ENCODE measurements at regions not wholly inside any gene's neighbourhood (a gene's known extent, or its start where the extent isn't known, plus 50 kb on each side); places are given as distances from the start of the nearest gene placed in this dataset.

- ChIA-PET POLR2A (no interaction called here), CTCF (no interaction called here)
- Histone ChIP-seq H3K36me3 (ENCODE audit: insufficient read depth, low read length) (no peaks in the 10 kb centered on the region), H3K27me3 (ENCODE audit: insufficient read depth, low read length, poor library complexity, severe bottlenecking) (no peaks in the 10 kb centered on the region), H3K4me3 (ENCODE audit: low read length) (no peak overlapping the region), H3K27ac (ENCODE audit: low read depth, low read length) (no peak overlapping the region), H3K4me1 (ENCODE audit: insufficient read depth, low read length) (no peaks in the 10 kb centered on the region), H3K9me3 (ENCODE audit: low read length) (no peaks in the 10 kb centered on the region)
- no peak for DNase-seq
- H3K4me3 Mint-ChIP-seq = no peak overlapping the region
- H3K9me3 Mint-ChIP-seq = no peaks in the 10 kb centered on the region
- H3K36me3 Mint-ChIP-seq = no peaks in the 10 kb centered on the region
- no peaks in the 10 kb centered on the region for H3K4me1 Mint-ChIP-seq
- no peak overlapping the region for H3K27ac Mint-ChIP-seq
- no peaks in the 10 kb centered on the region for H3K27me3 Mint-ChIP-seq
Observed at GRCh38 chr9:78613006-78613405, 316.1 kb downstream of the PSAT1 start.

DNA sequence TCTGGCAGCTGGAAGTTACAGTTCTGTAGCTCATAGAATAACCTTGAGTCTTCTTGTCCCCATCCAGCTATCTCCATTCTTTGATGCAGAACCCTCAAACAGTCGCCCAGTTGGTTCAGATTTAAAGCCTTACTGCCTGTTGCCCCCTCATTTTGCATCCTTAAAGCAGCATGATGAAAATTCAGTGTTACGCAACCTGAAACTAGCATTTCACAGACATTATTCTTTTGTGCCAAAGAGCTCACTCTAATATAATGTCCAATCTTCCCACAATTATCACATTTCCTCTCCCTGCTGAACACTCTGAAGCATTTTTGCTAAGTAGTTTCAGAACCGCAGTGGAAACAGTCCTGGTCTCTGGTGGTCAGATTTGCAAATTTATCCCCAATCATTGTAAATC is 318.0 kb downstream of the PSAT1 start:
- Mint-ChIP-seq H3K36me3 (no peaks in the 10 kb centered on the region), H3K4me1 (no peaks in the 10 kb centered on the region), H3K27ac (no peak overlapping the region), H3K9me3 (no peaks in the 10 kb centered on the region), H3K4me3 (no peak overlapping the region), H3K27me3 (no peaks in the 10 kb centered on the region)
- DNase-seq = no peak
- no peaks in the 10 kb centered on the region for H3K9me3 ChIP-seq (ENCODE audit: low read length)
- H3K27ac ChIP-seq (ENCODE audit: low read depth, low read length) = no peak overlapping the region
- no peak overlapping the region for H3K4me3 ChIP-seq (ENCODE audit: low read length)
- no peaks in the 10 kb centered on the region for H3K4me1 ChIP-seq (ENCODE audit: insufficient read depth, low read length)
- ChIA-PET CTCF (no interaction called here), POLR2A (no interaction called here)
- no peaks in the 10 kb centered on the region for H3K36me3 ChIP-seq (ENCODE audit: insufficient read depth, low read length)
- no peaks in the 10 kb centered on the region for H3K27me3 ChIP-seq (ENCODE audit: insufficient read depth, low read length, poor library complexity, severe bottlenecking)

DNA sequence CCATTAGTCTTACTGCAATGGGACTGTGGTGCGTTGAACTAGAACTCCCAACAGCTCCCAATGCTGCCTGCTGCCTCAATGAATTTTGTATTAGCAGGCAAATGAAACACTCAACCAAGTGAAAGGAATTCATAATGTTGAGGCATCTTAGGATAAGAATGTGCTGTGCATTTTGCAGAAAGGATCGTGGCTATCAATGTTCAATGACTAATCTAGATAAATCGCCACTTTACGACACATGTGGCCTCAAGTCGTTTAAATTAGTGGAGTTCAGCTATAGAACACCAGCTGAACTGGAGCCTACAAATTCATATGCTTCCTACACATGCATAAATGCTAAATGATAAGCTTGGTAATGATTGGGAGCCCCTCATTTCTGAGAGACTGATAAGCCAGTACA is 318.4 kb downstream of the PSAT1 start:
- H3K36me3 Mint-ChIP-seq = no peaks in the 10 kb centered on the region
- no peak for DNase-seq
- Histone ChIP-seq H3K4me1 (ENCODE audit: insufficient read depth, low read length) (no peaks in the 10 kb centered on the region), H3K36me3 (ENCODE audit: insufficient read depth, low read length) (no peaks in the 10 kb centered on the region), H3K9me3 (ENCODE audit: low read length) (no peaks in the 10 kb centered on the region), H3K27me3 (ENCODE audit: insufficient read depth, low read length, poor library complexity, severe bottlenecking) (no peaks in the 10 kb centered on the region), H3K4me3 (ENCODE audit: low read length) (no peak overlapping the region), H3K27ac (ENCODE audit: low read depth, low read length) (no peak overlapping the region)
- peaks cover 0 to 1% of the 10 kb centered on the region in 2 donors for H3K27me3 Mint-ChIP-seq
- H3K9me3 Mint-ChIP-seq = peaks cover 0 to 3% (median 0%) of the 10 kb centered on the region in 5 donors
- no peak overlapping the region for H3K27ac Mint-ChIP-seq
- H3K4me3 Mint-ChIP-seq = no peak overlapping the region
- ChIA-PET POLR2A (no interaction called here), CTCF (no interaction called here)
- H3K4me1 Mint-ChIP-seq = no peaks in the 10 kb centered on the region

DNA sequence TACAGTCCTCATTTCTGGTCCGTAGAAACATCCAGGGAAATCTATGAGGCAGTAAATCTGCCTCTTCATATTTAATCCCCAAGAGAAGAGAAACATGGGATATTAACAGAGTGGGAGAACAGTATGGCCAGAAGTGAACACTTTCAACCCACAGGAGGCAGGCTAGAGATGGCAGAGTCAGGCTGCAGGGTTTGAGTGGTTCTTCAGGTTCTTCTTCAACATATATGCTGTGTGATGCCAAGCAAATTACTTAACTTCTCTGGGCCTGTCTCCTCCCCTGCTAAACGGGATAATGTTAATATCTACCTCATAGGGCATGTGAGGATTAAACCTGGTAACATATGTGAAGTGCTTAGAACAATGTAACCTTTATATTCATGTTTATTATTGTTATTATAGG is 321.8 kb downstream of the PSAT1 start:
- H3K4me1 Mint-ChIP-seq = no peaks in the 10 kb centered on the region
- Histone ChIP-seq H3K27me3 (ENCODE audit: insufficient read depth, low read length, poor library complexity, severe bottlenecking) (no peaks in the 10 kb centered on the region), H3K4me3 (ENCODE audit: low read length) (no peak overlapping the region), H3K27ac (ENCODE audit: low read depth, low read length) (no peak overlapping the region), H3K36me3 (ENCODE audit: insufficient read depth, low read length) (no peaks in the 10 kb centered on the region), H3K4me1 (ENCODE audit: insufficient read depth, low read length) (no peaks in the 10 kb centered on the region), H3K9me3 (ENCODE audit: low read length) (no peaks in the 10 kb centered on the region)
- H3K9me3 Mint-ChIP-seq = peaks cover 0 to 3% (median 0%) of the 10 kb centered on the region in 5 donors
- ChIA-PET CTCF (no interaction called here), POLR2A (no interaction called here)
- no peak for DNase-seq
- H3K27ac Mint-ChIP-seq = no peak overlapping the region
- no peaks in the 10 kb centered on the region for H3K36me3 Mint-ChIP-seq
- peaks cover 0 to 3% of the 10 kb centered on the region in 2 donors for H3K27me3 Mint-ChIP-seq
- no peak overlapping the region for H3K4me3 Mint-ChIP-seq

DNA sequence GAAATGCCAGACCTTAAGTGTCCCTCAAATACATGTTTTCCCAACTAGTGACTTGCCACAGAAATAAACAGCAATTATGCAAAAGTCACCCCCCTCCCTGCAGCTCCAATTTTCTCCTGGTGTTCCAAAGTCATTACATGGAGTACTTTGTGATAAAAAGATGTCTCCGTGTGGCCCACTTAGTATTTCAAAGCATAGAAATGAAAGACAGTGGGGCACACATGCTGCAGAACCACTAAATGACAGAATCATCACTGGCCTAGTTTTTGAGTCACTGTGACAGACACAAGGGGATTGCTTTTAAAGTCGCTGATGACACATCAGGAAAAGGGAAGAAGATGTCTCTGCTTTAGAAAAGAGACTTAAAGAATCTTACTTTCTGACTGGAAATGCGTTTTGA is 323.4 kb downstream of the PSAT1 start:
- ChIA-PET CTCF (no interaction called here), POLR2A (no interaction called here)
- H3K36me3 Mint-ChIP-seq = no peaks in the 10 kb centered on the region

GRCh38 chr9:78620764-78621163 is 323.8 kb downstream of the PSAT1 start:
- no peaks in the 10 kb centered on the region for H3K27me3 ChIP-seq (ENCODE audit: insufficient read depth, low read length, poor library complexity, severe bottlenecking)
- H3K4me3 ChIP-seq (ENCODE audit: low read length) = no peak overlapping the region
- H3K4me1 Mint-ChIP-seq = no peaks in the 10 kb centered on the region
- ChIA-PET POLR2A (no interaction called here), CTCF (no interaction called here)
- no peaks in the 10 kb centered on the region for H3K4me1 ChIP-seq (ENCODE audit: insufficient read depth, low read length)
- H3K9me3 ChIP-seq (ENCODE audit: low read length) = no peaks in the 10 kb centered on the region
- DNase-seq = no peak
- H3K27ac ChIP-seq (ENCODE audit: low read depth, low read length) = no peak overlapping the region
- H3K36me3 ChIP-seq (ENCODE audit: insufficient read depth, low read length) = no peaks in the 10 kb centered on the region
- no peaks in the 10 kb centered on the region for H3K36me3 Mint-ChIP-seq
- H3K27ac Mint-ChIP-seq = no peak overlapping the region
- H3K9me3 Mint-ChIP-seq = peaks cover 0 to 3% (median 1%) of the 10 kb centered on the region in 5 donors
- no peak overlapping the region for H3K4me3 Mint-ChIP-seq
- H3K27me3 Mint-ChIP-seq = peaks cover 0 to 3% of the 10 kb centered on the region in 2 donors

More for the DNA sequence above, 323.4 kb downstream of the PSAT1 start:
- Histone ChIP-seq H3K27me3 (ENCODE audit: insufficient read depth, low read length, poor library complexity, severe bottlenecking) (no peaks in the 10 kb centered on the region), H3K9me3 (ENCODE audit: low read length) (no peaks in the 10 kb centered on the region), H3K36me3 (ENCODE audit: insufficient read depth, low read length) (no peaks in the 10 kb centered on the region), H3K27ac (ENCODE audit: low read depth, low read length) (no peak overlapping the region), H3K4me3 (ENCODE audit: low read length) (no peak overlapping the region), H3K4me1 (ENCODE audit: insufficient read depth, low read length) (no peaks in the 10 kb centered on the region)
- Mint-ChIP-seq H3K4me1 (no peaks in the 10 kb centered on the region), H3K9me3 (peaks cover 0 to 3% (median 1%) of the 10 kb centered on the region in 5 donors), H3K4me3 (no peak overlapping the region), H3K27me3 (peaks cover 0 to 3% of the 10 kb centered on the region in 2 donors), H3K27ac (no peak overlapping the region)
- no peak for DNase-seq

DNA sequence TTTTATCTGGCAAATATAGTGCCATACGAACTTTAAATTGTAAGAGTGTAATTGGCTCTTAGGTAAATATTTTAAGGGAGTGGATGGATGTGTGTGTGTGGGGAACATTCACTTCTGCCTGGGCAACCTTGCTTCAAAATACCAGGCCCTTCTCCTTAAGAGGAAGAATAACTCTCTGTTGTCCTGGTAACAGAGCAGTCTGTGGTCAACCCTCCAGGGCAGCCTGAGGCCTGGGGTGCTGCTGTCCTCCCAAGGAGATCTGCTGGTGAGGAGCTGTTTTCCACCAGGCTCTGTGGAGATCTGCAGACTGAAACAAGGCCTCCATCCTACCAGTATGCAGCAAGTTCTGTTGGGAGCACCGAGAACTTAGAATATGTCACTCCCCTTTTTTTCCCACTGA is 325.2 kb downstream of the PSAT1 start:
- CTCF ChIA-PET = no interaction called here

DNA sequence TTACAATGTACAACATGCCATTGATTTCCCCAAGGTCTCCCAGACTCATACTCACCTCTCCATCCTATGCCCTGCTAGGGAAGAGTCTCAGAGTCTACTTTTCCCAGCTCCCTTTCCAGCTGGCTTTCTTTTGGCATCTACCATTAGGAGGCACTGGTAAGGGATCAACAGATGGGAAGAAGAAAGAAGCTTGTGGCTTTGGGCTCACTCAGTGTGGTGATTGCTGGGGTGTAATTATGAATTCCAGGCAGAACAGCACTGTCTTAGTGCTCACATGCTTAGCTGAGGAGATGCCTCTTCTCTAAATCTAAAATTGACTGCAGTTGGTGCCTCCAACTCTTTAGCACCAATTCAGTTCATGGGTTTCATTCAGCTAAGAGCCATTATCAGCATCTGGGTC is 330.0 kb downstream of the PSAT1 start:
- Mint-ChIP-seq H3K27me3 (no peaks in the 10 kb centered on the region), H3K4me3 (no peak overlapping the region)
- POLR2A ChIA-PET = no interaction called here

More for the DNA sequence above, 325.2 kb downstream of the PSAT1 start:
- H3K27me3 Mint-ChIP-seq = peaks cover 0 to 3% of the 10 kb centered on the region in 2 donors
- no peak overlapping the region for H3K4me3 Mint-ChIP-seq
- DNase-seq = no peak
- POLR2A ChIA-PET = no interaction called here
- Histone ChIP-seq H3K36me3 (ENCODE audit: insufficient read depth, low read length) (no peaks in the 10 kb centered on the region), H3K4me3 (ENCODE audit: low read length) (no peak overlapping the region), H3K4me1 (ENCODE audit: insufficient read depth, low read length) (no peaks in the 10 kb centered on the region), H3K27ac (ENCODE audit: low read depth, low read length) (no peak overlapping the region), H3K27me3 (ENCODE audit: insufficient read depth, low read length, poor library complexity, severe bottlenecking) (no peaks in the 10 kb centered on the region), H3K9me3 (ENCODE audit: low read length) (no peaks in the 10 kb centered on the region)
- H3K36me3 Mint-ChIP-seq = no peaks in the 10 kb centered on the region
- no peaks in the 10 kb centered on the region for H3K4me1 Mint-ChIP-seq
- H3K9me3 Mint-ChIP-seq = peaks cover 0 to 4% (median 3%) of the 10 kb centered on the region in 5 donors
- no peak overlapping the region for H3K27ac Mint-ChIP-seq

GRCh38 chr9:78630966-78631365 is 334.0 kb downstream of the PSAT1 start:
- no peaks in the 10 kb centered on the region for H3K27me3 ChIP-seq (ENCODE audit: insufficient read depth, low read length, poor library complexity, severe bottlenecking)
- Mint-ChIP-seq H3K27ac (no peak overlapping the region), H3K9me3 (peaks cover 0 to 5% (median 2%) of the 10 kb centered on the region in 5 donors), H3K36me3 (no peaks in the 10 kb centered on the region), H3K27me3 (peaks cover 0 to 1% of the 10 kb centered on the region in 2 donors), H3K4me3 (no peak overlapping the region), H3K4me1 (no peaks in the 10 kb centered on the region)
- ChIA-PET CTCF (no interaction called here), POLR2A (no interaction called here)
- no peak overlapping the region for H3K27ac ChIP-seq (ENCODE audit: low read depth, low read length)
- H3K9me3 ChIP-seq (ENCODE audit: low read length) = no peaks in the 10 kb centered on the region
- H3K4me1 ChIP-seq (ENCODE audit: insufficient read depth, low read length) = no peaks in the 10 kb centered on the region
- H3K4me3 ChIP-seq (ENCODE audit: low read length) = no peak overlapping the region
- DNase-seq = no peak
- no peaks in the 10 kb centered on the region for H3K36me3 ChIP-seq (ENCODE audit: insufficient read depth, low read length)

More for the DNA sequence above, 330.0 kb downstream of the PSAT1 start:
- Histone ChIP-seq H3K9me3 (ENCODE audit: low read length) (no peaks in the 10 kb centered on the region), H3K27ac (ENCODE audit: low read depth, low read length) (no peak overlapping the region), H3K36me3 (ENCODE audit: insufficient read depth, low read length) (no peaks in the 10 kb centered on the region), H3K4me3 (ENCODE audit: low read length) (no peak overlapping the region), H3K4me1 (ENCODE audit: insufficient read depth, low read length) (no peaks in the 10 kb centered on the region), H3K27me3 (ENCODE audit: insufficient read depth, low read length, poor library complexity, severe bottlenecking) (no peaks in the 10 kb centered on the region)
- Mint-ChIP-seq H3K36me3 (no peaks in the 10 kb centered on the region), H3K4me1 (no peaks in the 10 kb centered on the region), H3K9me3 (peaks cover 0 to 6% (median 3%) of the 10 kb centered on the region in 5 donors), H3K27ac (no peak overlapping the region)
- CTCF ChIA-PET = no interaction called here
- DNase-seq = no peak
